IMR-90 (cell line): ENCODE measurements at regions not wholly inside any gene's neighbourhood (a gene's known extent, or its start where the extent isn't known, plus 50 kb on each side); places are given as distances from the start of the nearest gene placed in this dataset.

Source experiments
- ATAC-seq: fragments of 200-7000 bp; cut with Tn5 transposase; 2 replicates; pipeline ENCODE4 v1.9.1; 2020; ENCODE audit warnings: low read depth, mild to moderate bottlenecking, moderate library complexity
- BruUV-seq: library from RNA; stranded (reverse); fragments of 400-500 nt; replicated peaks from 2 replicates; lab custom pipeline; 2021; lab: Mats Ljungman, UMichigan
- CTCF ChIA-PET: fragments of 300-600 bp; formaldehyde crosslinking; extraction: SDS; loops from one replicate; lab custom pipeline; 2021; ENCODE audit warnings: antibody characterized with exemption; lab: Yijun Ruan, JAX
- POLR2A ChIA-PET: fragments of 300-600 bp; sonication (Branson Sonifier 250); formaldehyde crosslinking; loops from one replicate; lab custom pipeline; 2022; ENCODE audit warnings: antibody characterized with exemption; ENCODE audit not compliant: unreplicated experiment; lab: Charles Lee
- DNase-seq: peaks from one replicate; pipeline ENCODE4 v3.0.0; 2013
- H2AFZ ChIP-seq: replicated peaks from 2 replicates; pipeline ENCODE3; 2013; ENCODE audit warnings: low read length, mild to moderate bottlenecking; ENCODE audit not compliant: poor library complexity
- H2AK5ac ChIP-seq: 2 replicates; pipeline ENCODE4 v1.6.1; 2013; ENCODE audit warnings: low read depth, low read length, inconsistent platforms
- H2AK9ac ChIP-seq: replicated peaks from 2 replicates; pipeline ENCODE3; 2013; ENCODE audit warnings: mild to moderate bottlenecking, low read depth, low read length, moderate library complexity; ENCODE audit not compliant: poor library complexity
- H2BK120ac ChIP-seq: 2 replicates; pipeline ENCODE4 v1.6.1; 2013; ENCODE audit warnings: low read depth, low read length, inconsistent platforms
- H2BK15ac ChIP-seq: 3 replicates; pipeline ENCODE4 v1.6.1; 2013; ENCODE audit warnings: low read depth, low read length, inconsistent platforms
- H2BK20ac ChIP-seq: 2 replicates; pipeline ENCODE4 v1.6.1; 2013; ENCODE audit warnings: low read depth, mild to moderate bottlenecking, inconsistent platforms, low read length, moderate library complexity
- H2BK5ac ChIP-seq: 2 replicates; pipeline ENCODE4 v1.6.1; 2013; ENCODE audit warnings: mild to moderate bottlenecking, low read depth, low read length, inconsistent platforms; ENCODE audit not compliant: poor library complexity, severe bottlenecking
- H3K14ac ChIP-seq: replicated peaks from 2 replicates; pipeline ENCODE4 v1.6.1; 2013; ENCODE audit warnings: low read depth, low read length, inconsistent platforms
- H3K18ac ChIP-seq: 2 replicates; pipeline ENCODE4 v1.6.1; 2013; ENCODE audit warnings: low read depth, low read length, control low read depth
- H3K23ac ChIP-seq: 2 replicates; pipeline ENCODE4 v1.6.1; 2013; ENCODE audit warnings: low read depth, low read length, inconsistent platforms
- H3K27ac ChIP-seq: 2 replicates; pipeline ENCODE4 v1.5.1; 2013; ENCODE audit warnings: mild to moderate bottlenecking, control low read depth, low read length; ENCODE audit not compliant: insufficient read depth
- H3K27me3 ChIP-seq: 2 replicates; pipeline ENCODE4 v1.6.1; 2013; ENCODE audit warnings: low read length; ENCODE audit not compliant: control insufficient read depth, insufficient read depth
- H3K36me3 ChIP-seq: 2 replicates; pipeline ENCODE4 v1.6.1; 2013; ENCODE audit warnings: low read length, mixed read lengths; ENCODE audit not compliant: control insufficient read depth, insufficient read depth
- H3K4ac ChIP-seq: 2 replicates; pipeline ENCODE4 v1.6.1; 2013; ENCODE audit warnings: low read depth, low read length, inconsistent platforms
- H3K4me1 ChIP-seq: 2 replicates; pipeline ENCODE4 v1.6.1; 2013; ENCODE audit warnings: low read length, mixed read lengths; ENCODE audit not compliant: control insufficient read depth, insufficient read depth
- H3K4me2 ChIP-seq: 2 replicates; pipeline ENCODE4 v1.6.1; 2013; ENCODE audit warnings: low read depth, mild to moderate bottlenecking, control low read depth, low read length, moderate library complexity
- H3K4me3 ChIP-seq: 2 replicates; pipeline ENCODE4 v1.5.1; 2013; ENCODE audit warnings: low read depth, mild to moderate bottlenecking, control low read depth, low read length, moderate library complexity; ENCODE audit not compliant: insufficient read depth
- H3K56ac ChIP-seq: 2 replicates; pipeline ENCODE4 v1.6.1; 2013; ENCODE audit warnings: low read length, inconsistent platforms; ENCODE audit not compliant: insufficient read depth; ENCODE audit errors: extremely low read depth
- H3K79me1 ChIP-seq, 2 experiments: 2 replicates each; pipeline ENCODE4 v1.6.1; 2013; ENCODE audit warnings: low read length in 2 of 2, inconsistent platforms in 1 of 2, low read depth in 1 of 2
- H3K9ac ChIP-seq: 2 replicates; pipeline ENCODE4 v1.6.1; 2013; ENCODE audit warnings: low read depth, low read length, control low read depth
- H3K9me1 ChIP-seq: 2 replicates; pipeline ENCODE4 v1.6.1; 2013; ENCODE audit warnings: low read length, inconsistent platforms; ENCODE audit not compliant: insufficient read depth
- H3K9me3 ChIP-seq: 2 replicates; pipeline ENCODE4 v1.6.1; 2013; ENCODE audit warnings: low read length; ENCODE audit not compliant: control insufficient read depth, insufficient read depth
- H4K20me1 ChIP-seq: 2 replicates; pipeline ENCODE4 v1.6.1; 2013; ENCODE audit warnings: low read length, inconsistent platforms; ENCODE audit not compliant: insufficient read depth
- H4K5ac ChIP-seq: 2 replicates; pipeline ENCODE4 v1.6.1; 2013; ENCODE audit warnings: mild to moderate bottlenecking, low read depth, low read length, control low read depth
- H4K8ac ChIP-seq, 2 experiments: 2 replicates each; pipeline ENCODE4 v1.6.1; 2013; ENCODE audit warnings: low read depth in 2 of 2, low read length in 2 of 2, control low read depth in 1 of 2, inconsistent platforms in 1 of 2
- H4K91ac ChIP-seq: 2 replicates; pipeline ENCODE4 v1.6.1; 2013; ENCODE audit warnings: low read depth, low read length, inconsistent platforms; ENCODE audit not compliant: insufficient read depth
- CHD1 ChIP-seq: IDR thresholded peaks from 2 replicates; pipeline ENCODE4 v1.6.1; 2012; ENCODE audit warnings: low read depth, low read length, improper control_type of control experiment
- ELK1 ChIP-seq: fragments of 150-350 bp; IDR thresholded peaks from 2 replicates; pipeline ENCODE4 v1.6.1; 2016; ENCODE audit warnings: low read depth, mild to moderate bottlenecking, low read length, moderate library complexity, borderline replicate concordance
- POLR2A ChIP-seq: IDR thresholded peaks from 2 replicates; pipeline ENCODE4 v1.6.1; 2012; ENCODE audit warnings: mild to moderate bottlenecking, low read depth, low read length
- RAD21 ChIP-seq: IDR thresholded peaks from 2 replicates; pipeline ENCODE4 v1.6.1; 2012; ENCODE audit warnings: low read length, improper control_type of control experiment
- WGBS, 2 experiments: methylation state at CpG; one replicate each; pipeline versions ENCODE4 v1.1.5 to v1.1.7; 2013; ENCODE audit warnings: missing lambda C conversion rate in 2 of 2; ENCODE audit not compliant: insufficient read length in 1 of 2; ENCODE audit errors: extremely low coverage in 2 of 2; 5-methylcytosine and 5-hydroxymethylcytosine counted together
- dilution Hi-C: fragments of 300-500 bp; cut with HindIII; formaldehyde crosslinking; loops from one replicate; pipeline ENCODE4 v1.14.3; 2018; ENCODE audit warnings: low sequenced_read_pairs; ENCODE audit not compliant: unreplicated experiment
- in situ Hi-C: fragments of 300-500 bp; cut with MboI; formaldehyde crosslinking; loops from 3 replicates; pipeline ENCODE4 v1.14.3; 2019; ENCODE audit warnings: low sequenced_read_pairs, inconsistent platforms, mixed read lengths
- intact Hi-C: fragments of 100-400 bp; cut with micrococcal nuclease; formaldehyde crosslinking; loops from 2 replicates; pipeline ENCODE4 v1.10.0; 2022

GRCh38 chr2:149863227-149863626, 275.7 kb upstream of the MMADHC start:
- H2AK5ac ChIP-seq: no peak overlapping the region
- H2BK120ac ChIP-seq: no peak overlapping the region
- CTCF ChIA-PET: no interaction called here
- H2BK5ac ChIP-seq: no peak overlapping the region
- no peak overlapping the region for H2BK15ac ChIP-seq
- no peak overlapping the region for H3K4me3 ChIP-seq
- H3K18ac ChIP-seq: no peak overlapping the region
- TF ChIP-seq ELK1: no peak
- TF ChIP-seq POLR2A: no peak
- TF ChIP-seq RAD21: no peak
- no peak for TF ChIP-seq CHD1
- dilution Hi-C loops (no loop called here), intact Hi-C loops (no loop called here), in situ Hi-C loops (no loop called here)
- H3K14ac ChIP-seq: no peak overlapping the region
- no CpG with 5 or more reads among the region's 2 CpGs for WGBS, 2 experiments
- POLR2A ChIA-PET: no interaction called here
- H3K9me3 ChIP-seq: no peaks in the 10 kb centered on the region
- no peak overlapping the region for H3K4ac ChIP-seq
- H3K27ac ChIP-seq: no peak overlapping the region
- H3K4me2 ChIP-seq: no peak overlapping the region
- peaks cover 6% of the 10 kb centered on the region for H3K9me1 ChIP-seq
- H3K4me1 ChIP-seq: peaks cover 7% of the 10 kb centered on the region
- BruUV-seq: no TSS peak
- no peak overlapping the region for H4K5ac ChIP-seq
- H2AFZ ChIP-seq: no peak overlapping the region
- H3K79me1 ChIP-seq: no peaks in the 10 kb centered on the region
- H3K36me3 ChIP-seq: no peaks in the 10 kb centered on the region
- no peak overlapping the region for H2AK9ac ChIP-seq
- H2BK20ac ChIP-seq: no peak overlapping the region
- ATAC-seq: no peak
- H3K27me3 ChIP-seq: no peaks in the 10 kb centered on the region
- no peak overlapping the region for H3K9ac ChIP-seq
- H4K91ac ChIP-seq: no peak overlapping the region
- DNase-seq: no peak
- H3K56ac ChIP-seq: no peak overlapping the region
- H3K23ac ChIP-seq: no peak overlapping the region
- no peaks in the 10 kb centered on the region for H4K20me1 ChIP-seq
- no peak overlapping the region for H4K8ac ChIP-seq
